Fibroblast of villous mesenchyme (primary cell): ENCODE measurements at regions not wholly inside any gene's neighbourhood (a gene's known extent, or its start where the extent isn't known, plus 50 kb on each side); places are given as distances from the start of the nearest gene placed in this dataset.
"Not testable (repeated sequence)": the region's sequence is repeated elsewhere in the genome, so short reads cannot be mapped to it uniquely, and the experiment has no call there.

ENCODE experiments used
- DNase-seq: peaks from one replicate; pipeline ENCODE4 v3.0.0-alpha.2; 2010; ENCODE audit warnings: low read depth
- H3K4me3 ChIP-seq: 2 replicates; pipeline ENCODE4 v1.5.1; 2011; ENCODE audit warnings: low read depth, mild to moderate bottlenecking, low read length
- TF ChIP-seq, protein P1 (sequence below): IDR thresholded peaks from 2 replicates; pipeline ENCODE4 v1.5.1; 2012; ENCODE audit warnings: low read depth, mild to moderate bottlenecking, low read length; ENCODE audit not compliant: insufficient read depth

- TF ChIP-seq, protein P1, sequence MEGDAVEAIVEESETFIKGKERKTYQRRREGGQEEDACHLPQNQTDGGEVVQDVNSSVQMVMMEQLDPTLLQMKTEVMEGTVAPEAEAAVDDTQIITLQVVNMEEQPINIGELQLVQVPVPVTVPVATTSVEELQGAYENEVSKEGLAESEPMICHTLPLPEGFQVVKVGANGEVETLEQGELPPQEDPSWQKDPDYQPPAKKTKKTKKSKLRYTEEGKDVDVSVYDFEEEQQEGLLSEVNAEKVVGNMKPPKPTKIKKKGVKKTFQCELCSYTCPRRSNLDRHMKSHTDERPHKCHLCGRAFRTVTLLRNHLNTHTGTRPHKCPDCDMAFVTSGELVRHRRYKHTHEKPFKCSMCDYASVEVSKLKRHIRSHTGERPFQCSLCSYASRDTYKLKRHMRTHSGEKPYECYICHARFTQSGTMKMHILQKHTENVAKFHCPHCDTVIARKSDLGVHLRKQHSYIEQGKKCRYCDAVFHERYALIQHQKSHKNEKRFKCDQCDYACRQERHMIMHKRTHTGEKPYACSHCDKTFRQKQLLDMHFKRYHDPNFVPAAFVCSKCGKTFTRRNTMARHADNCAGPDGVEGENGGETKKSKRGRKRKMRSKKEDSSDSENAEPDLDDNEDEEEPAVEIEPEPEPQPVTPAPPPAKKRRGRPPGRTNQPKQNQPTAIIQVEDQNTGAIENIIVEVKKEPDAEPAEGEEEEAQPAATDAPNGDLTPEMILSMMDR, result no peak
- no peak for DNase-seq
- no peak overlapping the region for H3K4me3 ChIP-seq
Measured at GRCh38 chr4:97027728-97028410, 1115.4 kb downstream of the STPG2 start.

- no peak overlapping the region for H3K4me3 ChIP-seq
- TF ChIP-seq, protein P1, result no peak
- DNase-seq, result no peak
Measured at GRCh38 chr4:97028785-97029184, 1114.5 kb downstream of the STPG2 start.

GRCh38 chr4:97037411-97038145, 1105.7 kb downstream of the STPG2 start:
- not testable (repeated sequence) for H3K4me3 ChIP-seq, DNase-seq

DNA sequence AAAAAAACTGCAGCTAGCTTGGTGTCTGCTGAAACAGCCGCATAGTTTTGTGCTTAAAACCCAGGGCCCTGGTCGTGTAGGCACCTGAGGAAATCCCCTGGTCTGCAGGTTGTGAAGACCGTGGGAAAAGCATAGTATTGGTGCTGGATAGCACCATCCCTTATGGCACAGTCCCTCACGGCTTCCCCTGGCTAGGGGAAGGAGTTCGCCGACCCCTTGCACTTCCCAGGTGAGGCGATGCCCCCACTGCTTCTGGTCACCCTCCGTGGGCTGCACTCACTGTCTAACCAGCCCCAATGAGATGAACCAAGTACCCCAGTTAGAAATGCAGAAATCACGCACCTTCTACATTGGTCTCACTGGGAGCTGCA, 1105.1 kb downstream of the STPG2 start:
- TF ChIP-seq, protein P1, result no peak
- DNase-seq, result no peak
- no peak overlapping the region for H3K4me3 ChIP-seq

- H3K4me3 ChIP-seq, result no peak overlapping the region
- DNase-seq, result no peak
- TF ChIP-seq, protein P1, result no peak
Measured at GRCh38 chr4:97072666-97073065, 1070.6 kb downstream of the STPG2 start.

DNA sequence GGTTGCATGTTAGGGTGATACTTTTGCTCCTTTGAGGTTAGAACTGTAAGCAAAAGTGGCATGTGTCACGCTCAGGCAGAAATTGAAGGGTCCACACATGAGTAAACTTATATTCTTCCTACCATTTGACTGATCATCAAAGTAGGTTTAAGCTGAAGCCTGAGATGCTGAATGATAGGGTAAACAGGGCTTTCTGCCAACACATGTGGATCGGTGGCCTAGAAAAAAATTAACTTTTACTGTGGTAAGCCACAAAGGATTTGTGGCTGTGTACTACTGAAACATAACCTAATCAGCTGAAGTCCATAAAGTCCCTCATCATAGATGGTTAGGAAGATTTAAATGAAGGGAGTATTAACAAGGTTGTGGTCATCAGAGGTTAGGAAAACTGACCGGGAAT, 1070.1 kb downstream of the STPG2 start:
- TF ChIP-seq, protein P1, result no peak
- DNase-seq, result no peak
- no peak overlapping the region for H3K4me3 ChIP-seq

- H3K4me3 ChIP-seq, result no peak overlapping the region
- TF ChIP-seq, protein P1, result no peak
- DNase-seq, result no peak
Measured at GRCh38 chr4:97074531-97074930, 1068.7 kb downstream of the STPG2 start.
